Aorta (tissue), 5 donors: ENCODE measurements at regions not wholly inside any gene's neighbourhood (a gene's known extent, or its start where the extent isn't known, plus 50 kb on each side); places are given as distances from the start of the nearest gene placed in this dataset.

ENCODE experiments used
- ATAC-seq: fragments of 200-7000 bp; cut with Tn5 transposase; one replicate; pipeline ENCODE4 v1.9.1; 2022; ENCODE audit warnings: moderate library complexity; ENCODE audit not compliant: low FRiP score
- DNase-seq, 2 donors: peaks; one replicate each; pipeline ENCODE4 v3.0.0-alpha.2; 2020
- H3K27ac ChIP-seq, 2 donors: one replicate each; pipeline ENCODE4 v1.5.1; 2013; ENCODE audit warnings: low read length in 2 of 2, mild to moderate bottlenecking in 2 of 2, moderate library complexity in 2 of 2, control low read depth in 1 of 2, inconsistent platforms in 1 of 2, low read depth in 1 of 2
- H3K27me3 ChIP-seq, 2 donors: one replicate each; pipeline ENCODE4 v1.6.1; 2013; ENCODE audit warnings: control low read depth in 1 of 2, low read length in 1 of 2, mild to moderate bottlenecking in 1 of 2, moderate library complexity in 1 of 2; ENCODE audit not compliant: insufficient read depth in 2 of 2, control insufficient read depth in 1 of 2
- H3K36me3 ChIP-seq, 2 donors: one replicate each; pipeline ENCODE4 v1.6.1; 2013; ENCODE audit warnings: control low read depth in 1 of 2, low read length in 1 of 2, mild to moderate bottlenecking in 1 of 2; ENCODE audit not compliant: insufficient read depth in 2 of 2, control insufficient read depth in 1 of 2
- H3K4me1 ChIP-seq, 2 donors: one replicate each; pipeline ENCODE4 v1.6.1; 2013; ENCODE audit warnings: low read length in 2 of 2, control low read depth in 1 of 2, mild to moderate bottlenecking in 1 of 2, moderate library complexity in 1 of 2; ENCODE audit not compliant: insufficient read depth in 2 of 2, control insufficient read depth in 1 of 2
- H3K4me3 ChIP-seq, 2 donors: one replicate each; pipeline ENCODE4 v1.5.1; 2013; ENCODE audit warnings: low read length in 2 of 2, control low read depth in 1 of 2, mild to moderate bottlenecking in 1 of 2
- H3K9me3 ChIP-seq: one replicate; pipeline ENCODE4 v1.6.1; 2013; ENCODE audit warnings: mild to moderate bottlenecking, low read length; ENCODE audit not compliant: control insufficient read depth
- WGBS, 2 donors: extraction: QIAGEN DNeasy Blood & Tissue Kit; methylation state at CpG; one replicate each; pipeline ENCODE4 v1.1.7; 2013; 5-methylcytosine and 5-hydroxymethylcytosine counted together
- intact Hi-C, 2 donors: fragments of 100-400 bp; cut with DNase I; formaldehyde crosslinking; loops; one replicate each; pipeline versions ENCODE4 v1.14.2 to v1.15.0; 2022
- donor health status: healthy with polysubstance abuse.
- donor health status: Bipolar disorder and iron deficiency.
- donor health status: DM: no; HTN: no; CAD: no.
- donor health status: DM: no; HTN: no; CAD: no.
- donor health status: DM: yes; HTN: yes; CAD: no.

GRCh38 chr7:16034353-16034752, 347.9 kb upstream of the MEOX2 start:
- Histone ChIP-seq H3K4me3 (no peak overlapping the region), H3K36me3 (no peaks in the 10 kb centered on the region), H3K27me3 (no peaks in the 10 kb centered on the region), H3K4me1 (peaks cover 0 to 4% of the 10 kb centered on the region in 2 donors), H3K9me3 (no peaks in the 10 kb centered on the region), H3K27ac (no peak overlapping the region)
- no peak for DNase-seq
- no peak for ATAC-seq
- intact Hi-C loops: no loop called here
- 95 to 98% methylated on average over 2 of the region's 2 CpGs for WGBS, 2 donors

- 53 to 58% methylated on average over 2 of the region's 2 CpGs for WGBS, 2 donors
- DNase-seq: no peak
- H3K9me3 ChIP-seq: no peaks in the 10 kb centered on the region
- no peak overlapping the region for H3K4me3 ChIP-seq
- no peaks in the 10 kb centered on the region for H3K36me3 ChIP-seq
- peaks cover 3 to 11% of the 10 kb centered on the region in 2 donors for H3K4me1 ChIP-seq
- no peaks in the 10 kb centered on the region for H3K27me3 ChIP-seq
- H3K27ac ChIP-seq: no peak overlapping the region
- intact Hi-C loops: no loop called here
- no peak for ATAC-seq
Measured at GRCh38 chr7:16033233-16033632, 346.8 kb upstream of the MEOX2 start.

GRCh38 chr7:16028636-16029035, 342.2 kb upstream of the MEOX2 start:
- Histone ChIP-seq H3K27me3 (no peaks in the 10 kb centered on the region), H3K36me3 (no peaks in the 10 kb centered on the region), H3K4me3 (no peak overlapping the region), H3K27ac (peak overlapping the region in 1 of 2 donors; percentile 81), H3K9me3 (no peaks in the 10 kb centered on the region), H3K4me1 (peaks cover 7 to 16% of the 10 kb centered on the region in 2 donors)
- intact Hi-C loops: no loop called here
- ATAC-seq (no peak), DNase-seq (no peak)
- 45 to 55% methylated on average over 5 of the region's 5 CpGs for WGBS, 2 donors

GRCh38 chr7:16028103-16028502, 341.6 kb upstream of the MEOX2 start:
- H3K27ac ChIP-seq: peak overlapping the region in 1 of 2 donors; percentile 4

GRCh38 chr7:16027396-16027795, 340.9 kb upstream of the MEOX2 start:
- H3K4me3 ChIP-seq: no peak overlapping the region
- H3K4me1 ChIP-seq: peaks cover 7 to 12% of the 10 kb centered on the region in 2 donors
- DNase-seq (no peak), ATAC-seq (no peak)
- WGBS, 2 donors: 35 to 54% methylated on average over 2 of the region's 2 CpGs
- H3K9me3 ChIP-seq: no peaks in the 10 kb centered on the region
- no peaks in the 10 kb centered on the region for H3K36me3 ChIP-seq
- intact Hi-C loops: no loop called here
- no peaks in the 10 kb centered on the region for H3K27me3 ChIP-seq
- peak overlapping the region; percentile 4 to 25 for H3K27ac ChIP-seq

More at GRCh38 chr7:16028103-16028502, 341.6 kb upstream of the MEOX2 start:
- ATAC-seq: no peak
- H3K9me3 ChIP-seq: no peaks in the 10 kb centered on the region
- no peak for DNase-seq
- peaks cover 7 to 14% of the 10 kb centered on the region in 2 donors for H3K4me1 ChIP-seq
- intact Hi-C loops: no loop called here
- no peaks in the 10 kb centered on the region for H3K27me3 ChIP-seq
- WGBS, 2 donors: 7 to 11% methylated on average over 2 of the region's 2 CpGs
- H3K36me3 ChIP-seq: no peaks in the 10 kb centered on the region
- no peak overlapping the region for H3K4me3 ChIP-seq

GRCh38 chr7:16026253-16027020, 340.0 kb upstream of the MEOX2 start:
- Histone ChIP-seq H3K27me3 (no peaks in the 10 kb centered on the region), H3K4me3 (no peak overlapping the region), H3K27ac (peak overlapping the region in 1 of 2 donors; percentile 71), H3K9me3 (no peaks in the 10 kb centered on the region), H3K36me3 (no peaks in the 10 kb centered on the region), H3K4me1 (peaks cover 7 to 12% of the 10 kb centered on the region in 2 donors)
- WGBS, 2 donors: 51 to 55% methylated on average over 10 of the region's 10 CpGs
- DNase-seq (no peak), ATAC-seq (peak; percentile 33)
- intact Hi-C loops: no loop called here

GRCh38 chr7:16025696-16026095, 339.2 kb upstream of the MEOX2 start:
- no peak overlapping the region for H3K27ac ChIP-seq
- ATAC-seq (no peak), DNase-seq (no peak)
- 15 to 29% methylated on average over 1 of the region's 1 CpG for WGBS, 2 donors
- H3K36me3 ChIP-seq: no peaks in the 10 kb centered on the region
- H3K9me3 ChIP-seq: no peaks in the 10 kb centered on the region
- H3K27me3 ChIP-seq: no peaks in the 10 kb centered on the region
- intact Hi-C loops: no loop called here
- H3K4me1 ChIP-seq: peaks cover 7 to 12% of the 10 kb centered on the region in 2 donors
- H3K4me3 ChIP-seq: no peak overlapping the region

GRCh38 chr7:16023503-16023902, 337.0 kb upstream of the MEOX2 start:
- 82 to 86% methylated on average over 3 of the region's 3 CpGs for WGBS, 2 donors
- intact Hi-C loops: no loop called here
- ATAC-seq: no peak
- Histone ChIP-seq H3K4me1 (peaks cover 4 to 5% of the 10 kb centered on the region in 2 donors), H3K27me3 (no peaks in the 10 kb centered on the region), H3K36me3 (no peaks in the 10 kb centered on the region), H3K9me3 (no peaks in the 10 kb centered on the region), H3K27ac (no peak overlapping the region), H3K4me3 (no peak overlapping the region)
- no peak for DNase-seq

- no peak for DNase-seq
- H3K27ac ChIP-seq: no peak overlapping the region
- WGBS, 2 donors: 92 to 98% methylated on average over 2 of the region's 2 CpGs
- H3K36me3 ChIP-seq: no peaks in the 10 kb centered on the region
- no peaks in the 10 kb centered on the region for H3K9me3 ChIP-seq
- intact Hi-C loops: no loop called here
- no peak overlapping the region for H3K4me3 ChIP-seq
- H3K4me1 ChIP-seq: peaks cover 4 to 5% of the 10 kb centered on the region in 2 donors
- ATAC-seq: no peak
- H3K27me3 ChIP-seq: no peaks in the 10 kb centered on the region
Measured at GRCh38 chr7:16023046-16023445, 336.6 kb upstream of the MEOX2 start.
